HepG2 (cell line): ENCODE measurements at regions not wholly inside any gene's neighbourhood (a gene's known extent, or its start where the extent isn't known, plus 50 kb on each side); places are given as distances from the start of the nearest gene placed in this dataset.

Experiments
- BORCS8-MEF2B ChIP-seq: sonication (generic); formaldehyde crosslinking; IDR thresholded peaks from 2 replicates; pipeline ENCODE4 v1.8.0; 2022; ENCODE audit warnings: mild to moderate bottlenecking, missing genetic modification reagents
- HDAC1 ChIP-seq: sonication (generic); formaldehyde crosslinking; IDR thresholded peaks from 2 replicates; pipeline ENCODE4 v1.5.1; 2020; ENCODE audit warnings: mild to moderate bottlenecking, missing genetic modification reagents
- MED1 ChIP-seq: sonication (generic); formaldehyde crosslinking; IDR thresholded peaks from 2 replicates; pipeline ENCODE4 v1.4.0; 2020; ENCODE audit warnings: missing genetic modification reagents
- PHF8 ChIP-seq: sonication (generic); formaldehyde crosslinking; IDR thresholded peaks from 2 replicates; pipeline ENCODE4 v1.5.0; 2020; ENCODE audit warnings: missing genetic modification reagents
- XRCC5 ChIP-seq: fragments of 200-400 bp; formaldehyde crosslinking; optimal IDR thresholded peaks from 2 replicates; pipeline ENCODE3; 2017; ENCODE audit warnings: mild to moderate bottlenecking, low read length
- TF ChIP-seq, protein P1 (sequence below), 2 experiments: fragments of 450-650 bp in 1 of 2; sonication (generic) in 1 of 2; formaldehyde crosslinking in 1 of 2; IDR thresholded peaks; 2 replicates each; pipeline versions ENCODE4 v1.6.1 to v1.8.0; 2016 to 2022; ENCODE audit warnings: antibody characterized with exemption in 1 of 2, mild to moderate bottlenecking in 1 of 2, missing genetic modification reagents in 1 of 2
- TF ChIP-seq, protein P2 (sequence below): sonication (generic); formaldehyde crosslinking; IDR thresholded peaks from 2 replicates; pipeline ENCODE4 v1.4.0; 2020; ENCODE audit warnings: low read depth, missing genetic modification reagents
- TF ChIP-seq, protein P3 (sequence below): sonication (generic); formaldehyde crosslinking; IDR thresholded peaks from 2 replicates; pipeline ENCODE4 v1.5.0; 2020; ENCODE audit warnings: mild to moderate bottlenecking, missing genetic modification reagents
- TF ChIP-seq, protein P4 (sequence below): sonication (generic); formaldehyde crosslinking; IDR thresholded peaks from 2 replicates; pipeline ENCODE4 v1.4.0; 2020; ENCODE audit warnings: missing genetic modification reagents, mild to moderate bottlenecking, borderline replicate concordance

DNA sequence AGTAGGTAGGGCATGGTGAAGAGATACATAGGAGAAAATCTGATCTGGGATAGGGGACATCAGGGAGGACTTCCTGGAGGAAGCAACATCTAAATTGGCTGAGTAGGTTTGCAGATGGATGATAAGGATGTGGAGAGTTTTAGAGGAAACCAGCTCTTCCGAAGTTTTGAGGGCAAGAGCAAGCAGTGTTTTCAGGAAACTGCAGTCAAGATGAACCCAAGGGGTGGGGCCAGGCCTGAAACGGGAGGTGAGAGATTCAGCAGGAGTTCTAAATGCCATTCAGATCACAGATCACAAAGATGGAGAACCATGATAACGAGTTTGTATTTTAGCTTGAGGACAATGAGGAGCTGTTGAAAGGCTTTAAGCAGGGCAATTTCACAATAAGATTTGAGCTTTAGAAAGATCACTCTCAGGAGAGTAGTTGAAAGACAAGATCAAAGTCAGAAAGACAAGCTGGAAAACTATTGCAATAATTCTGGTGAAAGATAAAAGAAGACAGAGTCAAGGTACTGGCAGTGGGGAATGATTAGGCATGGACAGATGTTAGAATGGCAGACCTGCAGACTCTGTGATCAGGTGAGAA, 70.1 kb upstream of the PLXNC1 start (continued):
- TF ChIP-seq, protein P1, sequence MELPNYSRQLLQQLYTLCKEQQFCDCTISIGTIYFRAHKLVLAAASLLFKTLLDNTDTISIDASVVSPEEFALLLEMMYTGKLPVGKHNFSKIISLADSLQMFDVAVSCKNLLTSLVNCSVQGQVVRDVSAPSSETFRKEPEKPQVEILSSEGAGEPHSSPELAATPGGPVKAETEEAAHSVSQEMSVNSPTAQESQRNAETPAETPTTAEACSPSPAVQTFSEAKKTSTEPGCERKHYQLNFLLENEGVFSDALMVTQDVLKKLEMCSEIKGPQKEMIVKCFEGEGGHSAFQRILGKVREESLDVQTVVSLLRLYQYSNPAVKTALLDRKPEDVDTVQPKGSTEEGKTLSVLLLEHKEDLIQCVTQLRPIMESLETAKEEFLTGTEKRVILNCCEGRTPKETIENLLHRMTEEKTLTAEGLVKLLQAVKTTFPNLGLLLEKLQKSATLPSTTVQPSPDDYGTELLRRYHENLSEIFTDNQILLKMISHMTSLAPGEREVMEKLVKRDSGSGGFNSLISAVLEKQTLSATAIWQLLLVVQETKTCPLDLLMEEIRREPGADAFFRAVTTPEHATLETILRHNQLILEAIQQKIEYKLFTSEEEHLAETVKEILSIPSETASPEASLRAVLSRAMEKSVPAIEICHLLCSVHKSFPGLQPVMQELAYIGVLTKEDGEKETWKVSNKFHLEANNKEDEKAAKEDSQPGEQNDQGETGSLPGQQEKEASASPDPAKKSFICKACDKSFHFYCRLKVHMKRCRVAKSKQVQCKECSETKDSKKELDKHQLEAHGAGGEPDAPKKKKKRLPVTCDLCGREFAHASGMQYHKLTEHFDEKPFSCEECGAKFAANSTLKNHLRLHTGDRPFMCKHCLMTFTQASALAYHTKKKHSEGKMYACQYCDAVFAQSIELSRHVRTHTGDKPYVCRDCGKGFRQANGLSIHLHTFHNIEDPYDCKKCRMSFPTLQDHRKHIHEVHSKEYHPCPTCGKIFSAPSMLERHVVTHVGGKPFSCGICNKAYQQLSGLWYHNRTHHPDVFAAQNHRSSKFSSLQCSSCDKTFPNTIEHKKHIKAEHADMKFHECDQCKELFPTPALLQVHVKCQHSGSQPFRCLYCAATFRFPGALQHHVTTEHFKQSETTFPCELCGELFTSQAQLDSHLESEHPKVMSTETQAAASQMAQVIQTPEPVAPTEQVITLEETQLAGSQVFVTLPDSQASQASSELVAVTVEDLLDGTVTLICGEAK (IDR thresholded peaks at IDR 0.05): no peak
- TF ChIP-seq, protein P1 (CRISPR knock-in tag; IDR thresholded peaks at IDR 0.05): no peak
- TF ChIP-seq, protein P2, sequence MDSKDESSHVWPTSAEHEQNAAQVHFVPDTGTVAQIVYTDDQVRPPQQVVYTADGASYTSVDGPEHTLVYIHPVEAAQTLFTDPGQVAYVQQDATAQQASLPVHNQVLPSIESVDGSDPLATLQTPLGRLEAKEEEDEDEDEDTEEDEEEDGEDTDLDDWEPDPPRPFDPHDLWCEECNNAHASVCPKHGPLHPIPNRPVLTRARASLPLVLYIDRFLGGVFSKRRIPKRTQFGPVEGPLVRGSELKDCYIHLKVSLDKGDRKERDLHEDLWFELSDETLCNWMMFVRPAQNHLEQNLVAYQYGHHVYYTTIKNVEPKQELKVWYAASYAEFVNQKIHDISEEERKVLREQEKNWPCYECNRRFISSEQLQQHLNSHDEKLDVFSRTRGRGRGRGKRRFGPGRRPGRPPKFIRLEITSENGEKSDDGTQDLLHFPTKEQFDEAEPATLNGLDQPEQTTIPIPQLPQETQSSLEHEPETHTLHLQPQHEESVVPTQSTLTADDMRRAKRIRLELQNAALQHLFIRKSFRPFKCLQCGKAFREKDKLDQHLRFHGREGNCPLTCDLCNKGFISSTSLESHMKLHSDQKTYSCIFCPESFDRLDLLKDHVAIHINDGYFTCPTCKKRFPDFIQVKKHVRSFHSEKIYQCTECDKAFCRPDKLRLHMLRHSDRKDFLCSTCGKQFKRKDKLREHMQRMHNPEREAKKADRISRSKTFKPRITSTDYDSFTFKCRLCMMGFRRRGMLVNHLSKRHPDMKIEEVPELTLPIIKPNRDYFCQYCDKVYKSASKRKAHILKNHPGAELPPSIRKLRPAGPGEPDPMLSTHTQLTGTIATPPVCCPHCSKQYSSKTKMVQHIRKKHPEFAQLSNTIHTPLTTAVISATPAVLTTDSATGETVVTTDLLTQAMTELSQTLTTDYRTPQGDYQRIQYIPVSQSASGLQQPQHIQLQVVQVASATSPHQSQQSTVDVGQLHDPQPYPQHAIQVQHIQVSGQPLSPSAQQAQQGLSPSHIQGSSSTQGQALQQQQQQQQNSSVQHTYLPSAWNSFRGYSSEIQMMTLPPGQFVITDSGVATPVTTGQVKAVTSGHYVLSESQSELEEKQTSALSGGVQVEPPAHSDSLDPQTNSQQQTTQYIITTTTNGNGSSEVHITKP: no peak
- TF ChIP-seq XRCC5: no peak
- no peak for TF ChIP-seq BORCS8-MEF2B (CRISPR knock-in tag)
- no peak for TF ChIP-seq HDAC1
- TF ChIP-seq, protein P3, sequence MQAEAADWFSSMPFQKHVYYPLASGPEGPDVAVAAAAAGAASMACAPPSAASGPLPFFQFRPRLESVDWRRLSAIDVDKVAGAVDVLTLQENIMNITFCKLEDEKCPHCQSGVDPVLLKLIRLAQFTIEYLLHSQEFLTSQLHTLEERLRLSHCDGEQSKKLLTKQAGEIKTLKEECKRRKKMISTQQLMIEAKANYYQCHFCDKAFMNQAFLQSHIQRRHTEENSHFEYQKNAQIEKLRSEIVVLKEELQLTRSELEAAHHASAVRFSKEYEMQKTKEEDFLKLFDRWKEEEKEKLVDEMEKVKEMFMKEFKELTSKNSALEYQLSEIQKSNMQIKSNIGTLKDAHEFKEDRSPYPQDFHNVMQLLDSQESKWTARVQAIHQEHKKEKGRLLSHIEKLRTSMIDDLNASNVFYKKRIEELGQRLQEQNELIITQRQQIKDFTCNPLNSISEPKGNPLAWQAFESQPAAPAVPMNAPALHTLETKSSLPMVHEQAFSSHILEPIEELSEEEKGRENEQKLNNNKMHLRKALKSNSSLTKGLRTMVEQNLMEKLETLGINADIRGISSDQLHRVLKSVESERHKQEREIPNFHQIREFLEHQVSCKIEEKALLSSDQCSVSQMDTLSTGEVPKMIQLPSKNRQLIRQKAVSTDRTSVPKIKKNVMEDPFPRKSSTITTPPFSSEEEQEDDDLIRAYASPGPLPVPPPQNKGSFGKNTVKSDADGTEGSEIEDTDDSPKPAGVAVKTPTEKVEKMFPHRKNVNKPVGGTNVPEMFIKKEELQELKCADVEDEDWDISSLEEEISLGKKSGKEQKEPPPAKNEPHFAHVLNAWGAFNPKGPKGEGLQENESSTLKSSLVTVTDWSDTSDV: no peak
- peak; percentile 29; the same call in 1 of the 2 replicates for TF ChIP-seq MED1 (CRISPR knock-in tag)
- TF ChIP-seq, protein P4, sequence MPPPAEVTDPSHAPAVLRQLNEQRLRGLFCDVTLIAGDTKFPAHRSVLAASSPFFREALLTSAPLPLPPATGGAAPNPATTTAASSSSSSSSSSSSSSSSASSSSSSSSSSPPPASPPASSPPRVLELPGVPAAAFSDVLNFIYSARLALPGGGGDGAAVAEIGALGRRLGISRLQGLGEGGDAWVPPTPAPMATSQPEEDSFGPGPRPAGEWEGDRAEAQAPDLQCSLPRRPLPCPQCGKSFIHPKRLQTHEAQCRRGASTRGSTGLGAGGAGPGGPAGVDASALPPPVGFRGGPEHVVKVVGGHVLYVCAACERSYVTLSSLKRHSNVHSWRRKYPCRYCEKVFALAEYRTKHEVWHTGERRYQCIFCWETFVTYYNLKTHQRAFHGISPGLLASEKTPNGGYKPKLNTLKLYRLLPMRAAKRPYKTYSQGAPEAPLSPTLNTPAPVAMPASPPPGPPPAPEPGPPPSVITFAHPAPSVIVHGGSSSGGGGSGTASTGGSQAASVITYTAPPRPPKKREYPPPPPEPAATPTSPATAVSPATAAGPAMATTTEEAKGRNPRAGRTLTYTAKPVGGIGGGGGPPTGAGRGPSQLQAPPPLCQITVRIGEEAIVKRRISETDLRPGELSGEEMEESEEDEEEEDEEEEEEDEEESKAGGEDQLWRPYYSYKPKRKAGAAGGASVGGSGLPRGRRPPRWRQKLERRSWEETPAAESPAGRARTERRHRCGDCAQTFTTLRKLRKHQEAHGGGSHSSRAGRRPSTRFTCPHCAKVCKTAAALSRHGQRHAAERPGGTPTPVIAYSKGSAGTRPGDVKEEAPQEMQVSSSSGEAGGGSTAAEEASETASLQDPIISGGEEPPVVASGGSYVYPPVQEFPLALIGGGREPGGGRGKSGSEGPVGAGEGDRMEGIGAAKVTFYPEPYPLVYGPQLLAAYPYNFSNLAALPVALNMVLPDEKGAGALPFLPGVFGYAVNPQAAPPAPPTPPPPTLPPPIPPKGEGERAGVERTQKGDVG (CRISPR knock-in tag): no peak
- peak; percentile 15; the same call in 1 of the 2 replicates for TF ChIP-seq PHF8 (CRISPR knock-in tag)
